ENCODE measurements at regions not wholly inside any gene's neighbourhood (a gene's known extent, or its start where the extent isn't known, plus 50 kb on each side); places are given as distances from the start of the nearest gene placed in this dataset.

DNA sequence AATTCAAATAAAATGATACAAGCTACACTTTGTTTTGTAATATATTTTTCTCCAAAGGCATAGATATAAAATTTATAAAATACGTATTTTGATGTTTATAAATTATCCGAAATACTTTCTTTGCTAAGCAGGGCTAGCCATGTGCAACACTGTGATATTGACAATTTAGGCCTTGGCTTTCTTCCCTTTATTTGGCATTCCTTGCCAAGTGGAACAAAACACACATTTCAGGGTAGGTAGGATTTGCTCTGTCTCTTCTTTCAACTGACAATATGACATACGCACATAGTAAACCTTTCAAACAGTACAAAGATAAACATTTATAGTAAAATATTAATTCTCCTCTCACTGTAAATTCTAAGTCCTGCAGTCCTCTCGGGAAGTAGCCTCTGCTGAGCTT lies 103.3 kb upstream of the POT1 start:
- TF ChIP-seq, protein P1, sequence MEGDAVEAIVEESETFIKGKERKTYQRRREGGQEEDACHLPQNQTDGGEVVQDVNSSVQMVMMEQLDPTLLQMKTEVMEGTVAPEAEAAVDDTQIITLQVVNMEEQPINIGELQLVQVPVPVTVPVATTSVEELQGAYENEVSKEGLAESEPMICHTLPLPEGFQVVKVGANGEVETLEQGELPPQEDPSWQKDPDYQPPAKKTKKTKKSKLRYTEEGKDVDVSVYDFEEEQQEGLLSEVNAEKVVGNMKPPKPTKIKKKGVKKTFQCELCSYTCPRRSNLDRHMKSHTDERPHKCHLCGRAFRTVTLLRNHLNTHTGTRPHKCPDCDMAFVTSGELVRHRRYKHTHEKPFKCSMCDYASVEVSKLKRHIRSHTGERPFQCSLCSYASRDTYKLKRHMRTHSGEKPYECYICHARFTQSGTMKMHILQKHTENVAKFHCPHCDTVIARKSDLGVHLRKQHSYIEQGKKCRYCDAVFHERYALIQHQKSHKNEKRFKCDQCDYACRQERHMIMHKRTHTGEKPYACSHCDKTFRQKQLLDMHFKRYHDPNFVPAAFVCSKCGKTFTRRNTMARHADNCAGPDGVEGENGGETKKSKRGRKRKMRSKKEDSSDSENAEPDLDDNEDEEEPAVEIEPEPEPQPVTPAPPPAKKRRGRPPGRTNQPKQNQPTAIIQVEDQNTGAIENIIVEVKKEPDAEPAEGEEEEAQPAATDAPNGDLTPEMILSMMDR (IDR thresholded peaks at IDR 0.05), result no peak
- TF ChIP-seq POLR2A (IDR thresholded peaks at IDR 0.05) (no peak), POLR2AphosphoS5 (IDR thresholded peaks at IDR 0.05) (no peak)

Measured in prostate gland (tissue), 2 donors.